SIG-M5 treated with dmso at 0.1 percent for 504 hours (cell line): ENCODE measurements at regions not wholly inside any gene's neighbourhood (a gene's known extent, or its start where the extent isn't known, plus 50 kb on each side); places are given as distances from the start of the nearest gene placed in this dataset.

Source experiments
- DNase-seq: peaks from one replicate; lab custom pipeline; 2025; ENCODE audit not compliant: unreplicated experiment; lab: John Stamatoyannopoulos, UW

DNA sequence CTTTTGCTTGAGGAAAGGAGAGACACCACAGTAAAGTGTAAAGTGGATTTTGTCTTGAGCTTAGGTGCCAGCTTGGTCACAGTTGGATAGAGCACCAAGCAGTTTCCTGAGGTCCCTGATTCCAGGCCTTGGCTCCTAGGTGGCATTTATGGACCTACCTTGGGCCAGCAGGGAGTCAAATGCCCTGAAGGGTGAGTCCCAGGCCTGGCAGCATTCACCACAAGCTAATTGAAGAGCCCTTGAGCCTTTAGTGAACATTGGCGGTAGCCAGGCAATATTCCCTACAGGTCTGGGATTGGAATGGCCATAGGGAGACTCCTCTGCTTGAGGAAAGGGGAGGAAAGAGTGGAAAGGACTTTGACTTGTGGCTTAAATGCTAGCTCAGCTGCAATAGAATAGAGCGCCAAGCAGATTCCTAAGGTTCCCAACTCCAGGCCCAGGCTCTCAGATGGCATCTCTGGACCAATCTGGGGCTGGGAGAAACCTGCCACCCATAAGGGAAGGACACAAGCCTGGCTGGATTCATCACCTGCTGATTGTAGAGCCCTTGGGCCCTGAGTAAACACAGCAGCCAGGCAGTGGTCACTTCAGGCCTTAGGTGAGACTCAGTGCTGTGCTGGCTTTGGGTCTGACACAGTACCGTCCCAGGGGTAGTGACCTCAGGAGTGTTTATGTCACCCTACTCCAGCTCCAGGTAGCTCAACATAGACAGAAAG is 137.5 kb upstream of the OTOS start:
- no peak for DNase-seq

GRCh38 chr2:240278661-240279060 is 138.2 kb upstream of the OTOS start:
- DNase-seq = no peak

DNA sequence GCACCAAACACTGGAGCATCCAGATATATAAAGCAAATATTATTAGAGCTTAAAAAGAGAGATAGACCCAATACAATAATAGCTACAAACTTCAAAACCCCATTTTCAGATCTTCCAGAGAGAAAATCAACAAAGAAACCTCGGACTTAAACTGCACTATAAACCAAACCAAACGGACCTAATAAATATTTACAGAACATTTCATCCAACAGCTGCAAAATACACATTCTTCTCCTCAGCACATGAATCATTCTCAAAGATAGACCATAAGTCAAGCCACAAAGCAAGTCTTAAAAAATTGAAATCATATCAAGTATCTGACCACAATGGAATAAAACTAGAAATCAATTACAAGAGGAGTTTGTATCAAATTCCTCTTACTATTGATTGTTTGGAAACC is 140.2 kb upstream of the OTOS start:
- no peak for DNase-seq

GRCh38 chr2:240284503-240285259 is 144.2 kb upstream of the OTOS start:
- no peak for DNase-seq

DNA sequence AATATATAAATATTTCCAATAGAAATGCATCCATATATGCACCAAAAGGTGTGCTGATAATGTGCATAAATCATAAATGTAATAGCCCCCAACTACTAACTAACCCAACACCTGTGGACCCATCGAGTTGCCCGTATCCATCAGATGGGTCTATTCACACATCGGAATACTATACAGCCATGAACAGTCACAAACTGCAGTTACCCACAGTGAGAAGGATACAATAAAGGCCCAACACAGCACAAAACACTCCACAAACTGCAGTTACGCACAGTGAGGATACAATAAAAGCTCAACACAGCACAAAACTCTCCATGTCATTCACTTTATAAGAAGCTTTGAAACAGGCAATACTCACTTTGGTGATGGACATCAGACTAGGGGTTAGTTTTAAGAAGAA is 145.3 kb upstream of the OTOS start:
- DNase-seq = no peak

GRCh38 chr2:240286596-240286995 is 146.1 kb upstream of the OTOS start:
- DNase-seq = no peak

GRCh38 chr2:240287011-240287410 is 146.6 kb upstream of the OTOS start:
- DNase-seq = no peak

DNA sequence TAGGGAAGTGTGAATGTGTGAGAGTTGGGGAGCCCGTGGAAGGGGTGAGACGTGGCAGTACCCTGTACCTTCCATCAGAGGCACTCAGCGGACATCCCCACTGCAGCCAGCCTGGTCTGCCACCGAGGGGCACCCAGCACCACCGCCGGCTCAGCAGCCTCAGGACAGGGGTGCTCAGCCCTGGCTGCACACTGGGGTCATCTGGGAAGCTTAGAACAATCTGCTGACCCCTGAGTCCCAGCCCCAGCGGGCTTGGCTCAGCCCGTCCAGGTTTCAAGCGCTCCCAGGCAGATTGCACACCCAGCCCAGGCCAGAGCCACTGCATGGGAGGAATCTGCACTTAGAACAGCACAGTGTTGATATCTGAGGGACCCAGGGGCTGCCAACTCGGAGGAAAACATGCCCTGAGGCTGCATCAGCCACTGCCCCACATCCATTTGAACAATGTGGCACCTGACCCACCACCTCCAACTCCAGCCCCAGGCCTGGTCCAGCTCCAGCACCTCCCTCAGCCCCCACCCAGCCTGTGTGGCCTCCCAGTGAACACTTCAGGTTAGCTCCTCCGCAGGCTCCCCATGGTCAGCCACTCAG is 147.1 kb upstream of the OTOS start:
- no peak for DNase-seq

GRCh38 chr2:240288087-240288521 is 147.4 kb upstream of the GPC1 start:
- DNase-seq = no peak

DNA sequence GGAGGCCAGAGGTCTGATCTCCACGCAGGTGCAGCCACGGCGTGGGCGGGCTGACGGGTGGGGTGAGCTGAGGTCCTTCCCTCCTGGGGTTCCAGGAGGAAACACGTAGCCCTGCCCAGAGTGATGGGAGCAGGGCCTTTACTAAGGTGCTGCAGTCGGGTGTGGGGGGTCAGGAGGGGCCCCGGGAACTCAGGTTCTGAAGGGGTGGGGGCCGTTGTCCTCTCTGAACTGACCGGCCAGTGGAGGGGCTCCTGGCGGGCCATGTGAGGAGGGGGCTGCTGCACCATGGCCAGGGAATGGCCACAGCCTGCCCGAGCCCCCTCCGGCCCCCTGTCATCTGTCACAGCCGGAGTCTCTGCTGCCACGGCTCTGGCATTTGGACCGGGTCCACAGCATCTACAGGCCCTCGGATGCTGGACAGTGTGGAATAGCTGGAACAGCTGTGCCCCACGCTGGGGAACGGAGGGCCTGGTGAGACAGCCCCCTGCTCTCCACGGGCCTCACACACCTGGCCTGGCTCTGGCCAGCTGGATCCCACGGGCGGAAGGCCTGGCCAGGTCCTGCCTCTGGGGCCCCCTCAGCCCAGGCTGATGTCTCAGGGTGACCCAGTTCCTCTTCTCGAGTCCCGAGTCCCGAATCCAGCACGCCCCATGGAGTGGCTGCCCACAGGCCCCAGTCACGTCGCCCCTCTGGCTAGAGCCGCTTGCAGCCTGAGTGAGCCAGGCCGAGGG is 145.6 kb upstream of the GPC1 start:
- DNase-seq = no peak

DNA sequence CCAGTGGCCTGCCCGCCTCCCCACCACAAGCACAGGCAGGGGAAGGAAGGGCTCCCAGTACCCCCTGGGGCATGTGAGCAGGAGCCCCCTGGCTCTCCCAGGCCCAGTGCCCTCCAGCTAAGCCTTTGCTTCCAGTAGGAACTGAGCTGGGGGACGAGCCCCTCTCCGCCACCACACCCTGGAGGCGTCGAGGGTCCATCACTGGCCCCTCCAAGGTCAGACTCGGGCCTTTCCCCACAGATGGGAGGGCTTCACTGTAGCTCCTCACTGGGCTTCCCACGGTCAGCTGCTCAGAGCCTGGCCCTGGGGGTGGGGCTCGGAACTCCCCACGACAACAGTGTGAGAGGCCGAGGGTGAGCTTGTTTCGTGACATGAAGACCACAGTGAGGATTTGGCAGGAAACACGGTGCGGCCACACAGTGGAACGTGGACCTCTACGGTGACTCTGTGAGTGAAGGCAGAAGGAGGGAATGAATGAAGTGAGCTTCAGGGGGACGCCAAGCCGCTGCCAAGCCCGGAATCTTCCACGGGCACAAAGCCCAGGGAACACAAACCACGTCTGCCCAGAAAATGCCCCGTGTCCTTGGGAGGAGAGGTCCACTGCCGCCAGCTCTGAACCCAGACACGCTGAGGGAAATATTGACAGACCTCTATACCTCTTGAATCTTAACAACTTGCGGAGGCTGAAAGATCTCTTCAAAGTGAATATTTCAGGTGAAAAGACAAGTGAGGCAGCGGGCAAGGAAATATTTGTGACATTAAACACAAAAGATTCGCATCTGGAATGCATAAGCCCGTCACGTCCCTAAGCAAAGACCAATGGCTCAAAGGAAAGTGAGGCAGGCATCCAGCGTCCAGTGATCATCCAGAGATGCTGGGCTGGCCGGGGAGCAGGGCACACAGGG is 144.8 kb upstream of the GPC1 start:
- no peak for DNase-seq

DNA sequence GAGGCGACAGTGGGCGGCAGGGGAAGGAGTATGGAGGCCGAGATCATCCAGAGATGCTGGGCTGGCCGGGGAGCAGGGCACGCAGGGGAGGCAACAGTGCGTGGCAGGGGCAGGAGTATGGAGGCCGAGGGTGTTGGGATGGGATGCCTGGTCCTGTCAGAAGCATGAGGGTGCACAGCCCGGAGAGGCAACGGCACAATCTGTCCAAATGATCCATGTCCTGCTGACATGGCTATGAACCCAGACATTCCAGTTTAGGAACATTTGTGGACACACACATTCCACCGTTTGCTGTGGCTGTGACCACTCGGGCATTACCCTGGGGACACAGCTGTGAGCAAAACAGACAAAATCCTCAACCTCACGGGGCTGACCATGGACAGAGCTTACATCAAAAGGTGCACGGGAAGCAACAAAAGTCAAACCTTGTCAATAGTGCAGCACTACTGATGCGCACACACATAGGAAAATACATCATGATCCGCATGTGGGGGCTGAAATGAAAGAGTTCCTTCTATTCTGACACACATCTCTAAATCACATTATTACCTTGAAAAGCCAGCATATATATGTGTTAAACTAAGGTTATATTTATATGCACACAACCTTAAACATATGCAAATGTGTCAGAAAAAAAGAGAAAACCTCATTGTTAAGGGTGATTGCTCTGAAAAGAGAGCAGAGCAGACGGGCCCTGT is 144.0 kb upstream of the GPC1 start:
- no peak for DNase-seq

DNA sequence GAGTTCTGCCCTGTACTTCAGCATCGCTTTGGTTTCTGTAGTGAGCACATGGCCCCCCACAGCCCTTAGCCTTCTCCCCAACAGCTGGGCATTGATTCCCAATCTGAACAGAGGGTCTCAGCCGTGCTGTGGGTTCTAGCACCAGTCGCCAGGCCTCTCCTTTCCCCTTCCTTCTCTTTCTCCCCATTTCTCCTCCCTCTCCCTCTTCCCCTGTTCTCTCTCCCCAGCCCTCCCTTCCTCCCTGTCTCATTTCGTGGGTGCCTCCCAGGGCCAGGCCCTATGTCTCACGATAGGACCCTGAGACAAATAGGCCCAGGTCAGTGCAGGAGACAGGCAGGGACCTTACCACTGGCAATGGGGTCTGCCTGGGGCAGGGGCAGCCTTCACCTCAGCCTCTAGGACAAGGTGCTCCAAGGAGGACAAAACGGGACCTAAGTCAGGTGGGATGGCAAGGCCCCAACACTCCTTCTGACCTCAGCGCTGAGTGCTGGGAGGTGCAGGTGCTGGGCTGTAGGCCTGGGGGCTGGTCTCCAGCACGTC is 143.4 kb upstream of the GPC1 start:
- DNase-seq = no peak

GRCh38 chr2:240292619-240293525 is 142.6 kb upstream of the GPC1 start:
- DNase-seq = no peak

GRCh38 chr2:240293557-240294461 is 141.7 kb upstream of the GPC1 start:
- no peak for DNase-seq

DNA sequence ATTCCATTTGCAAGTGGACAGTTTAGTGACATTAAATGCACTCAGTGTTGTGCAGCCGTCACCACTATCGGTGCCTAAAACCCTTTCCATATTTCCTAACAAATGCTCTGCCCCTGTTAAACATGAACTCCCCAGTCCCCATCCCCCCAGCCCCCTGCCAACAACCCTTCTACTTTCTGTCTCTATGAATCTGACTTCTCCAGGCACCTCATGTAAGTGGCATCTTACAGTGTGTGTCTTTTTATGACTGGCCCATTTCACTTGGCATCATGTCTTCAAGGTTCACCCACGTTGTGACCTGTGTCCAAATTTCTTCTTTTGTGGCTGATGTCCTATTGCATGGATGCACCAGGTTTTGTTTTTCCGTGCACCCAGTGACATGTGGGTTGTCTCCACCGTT is 140.9 kb upstream of the GPC1 start:
- no peak for DNase-seq

- no peak for DNase-seq
These were observed 140.0 kb upstream of the GPC1 start for GRCh38 chr2:240295256-240296103.
